NK-92 (cell line): ENCODE measurements at regions not wholly inside any gene's neighbourhood (a gene's known extent, or its start where the extent isn't known, plus 50 kb on each side); places are given as distances from the start of the nearest gene placed in this dataset.
"Not testable (repeated sequence)": the region's sequence is repeated elsewhere in the genome, so short reads cannot be mapped to it uniquely, and the experiment has no call there.

Experiments
- DNase-seq: peaks from one replicate; lab custom pipeline; 2025; ENCODE audit not compliant: unreplicated experiment; lab: John Stamatoyannopoulos, UW

GRCh38 chr14:106489112-106489881 lies 962.9 kb downstream of the TMEM121 start:
- DNase-seq = no peak

GRCh38 chr14:106490442-106490841 lies 964.1 kb downstream of the TMEM121 start:
- no peak for DNase-seq

GRCh38 chr14:106491851-106492250 lies 965.5 kb downstream of the TMEM121 start:
- DNase-seq = no peak

- DNase-seq = no peak
Measured at GRCh38 chr14:106493962-106494823, 967.8 kb downstream of the TMEM121 start.

- no peak for DNase-seq
Measured at GRCh38 chr14:106500571-106500970, 974.2 kb downstream of the TMEM121 start.

- DNase-seq = no peak
Measured at GRCh38 chr14:106501898-106502297, 975.5 kb downstream of the TMEM121 start.

- no peak for DNase-seq
Measured at GRCh38 chr14:106505366-106505765, 979.0 kb downstream of the TMEM121 start.

GRCh38 chr14:106506881-106507305 lies 980.5 kb downstream of the TMEM121 start:
- DNase-seq = peak; percentile 35

GRCh38 chr14:106507354-106507753 lies 981.0 kb downstream of the TMEM121 start:
- no peak for DNase-seq

GRCh38 chr14:106508216-106508615 lies 981.8 kb downstream of the TMEM121 start:
- DNase-seq = no peak

GRCh38 chr14:106509176-106509575 lies 982.8 kb downstream of the TMEM121 start:
- DNase-seq = no peak

GRCh38 chr14:106509807-106510206 lies 983.4 kb downstream of the TMEM121 start:
- no peak for DNase-seq

GRCh38 chr14:106511006-106511799 lies 984.8 kb downstream of the TMEM121 start:
- DNase-seq = no peak

- DNase-seq = no peak
Measured at GRCh38 chr14:106511800-106512198, 985.4 kb downstream of the TMEM121 start.

GRCh38 chr14:106513302-106513701 lies 986.9 kb downstream of the TMEM121 start:
- no peak for DNase-seq

GRCh38 chr14:106518054-106518943 lies 991.9 kb downstream of the TMEM121 start:
- no peak for DNase-seq

GRCh38 chr14:106522118-106522517 lies 995.7 kb downstream of the TMEM121 start:
- DNase-seq = not testable (repeated sequence)

GRCh38 chr14:106522990-106523389 lies 996.6 kb downstream of the TMEM121 start:
- DNase-seq = no peak

- no peak for DNase-seq
Measured at GRCh38 chr14:106528717-106529116, 1002.3 kb downstream of the TMEM121 start.

- no peak for DNase-seq
Measured at GRCh38 chr14:106530031-106530422, 1003.6 kb downstream of the TMEM121 start.
